ENCODE measurements at regions not wholly inside any gene's neighbourhood (a gene's known extent, or its start where the extent isn't known, plus 50 kb on each side); places are given as distances from the start of the nearest gene placed in this dataset.

GRCh38 chr5:68739752-68740151, 354.1 kb upstream of the SLC30A5 start:
- Histone ChIP-seq H3K27ac (ENCODE audit: insufficient read depth in 1 of 2, low read depth in 1 of 2, low read length in 2 of 2, poor library complexity in 1 of 2, severe bottlenecking in 2 of 2) (no peak overlapping the region), H3K4me1 (ENCODE audit: control extremely low read depth in 1 of 4, control insufficient read depth in 4 of 4, insufficient read depth in 4 of 4, low read length in 3 of 4) (no peaks in the 10 kb centered on the region), H3K4me3 (ENCODE audit: control insufficient read depth in 1 of 7, extremely low read depth in 1 of 7, insufficient read depth in 4 of 7, low read depth in 2 of 7, low read length in 6 of 7) (no peak overlapping the region), H3K36me3 (ENCODE audit: control insufficient read depth in 4 of 4, insufficient read depth in 4 of 4, low read length in 3 of 4) (no peaks in the 10 kb centered on the region), H3K9me3 (ENCODE audit: control extremely low read depth in 1 of 5, control insufficient read depth in 4 of 5, insufficient read depth in 2 of 5, low read depth in 1 of 5, low read length in 4 of 5) (peaks cover 0 to 2% (median 0%) of the 10 kb centered on the region in 5 experiments), H3K27me3 (replicated peaks in 2 of 5; ENCODE audit: control insufficient read depth in 4 of 5, insufficient read depth in 5 of 5, low read length in 4 of 5) (peaks cover 0 to 2% (median 0%) of the 10 kb centered on the region in 5 experiments)
- DNase-seq: no peak
- POLR2A ChIA-PET: no interaction called here
- WGBS (ENCODE audit: insufficient coverage): 100% methylated on average over 2 of the region's 5 CpGs
- CTCF ChIA-PET: no interaction called here

- H3K9me3 ChIP-seq (ENCODE audit: control extremely low read depth in 1 of 5, control insufficient read depth in 4 of 5, insufficient read depth in 2 of 5, low read depth in 1 of 5, low read length in 4 of 5): peaks cover 0 to 2% (median 0%) of the 10 kb centered on the region in 5 experiments
- POLR2A ChIA-PET: no interaction called here
- peaks cover 0 to 2% (median 0%) of the 10 kb centered on the region in 5 experiments for H3K27me3 ChIP-seq (replicated peaks in 2 of 5; ENCODE audit: control insufficient read depth in 4 of 5, insufficient read depth in 5 of 5, low read length in 4 of 5)
- H3K27ac ChIP-seq (ENCODE audit: insufficient read depth in 1 of 2, low read depth in 1 of 2, low read length in 2 of 2, poor library complexity in 1 of 2, severe bottlenecking in 2 of 2): no peak overlapping the region
- CTCF ChIA-PET: no interaction called here
- whole genome bisulfite sequencing (ENCODE audit: insufficient coverage): 100% methylated on average over 4 of the region's 6 CpGs
- H3K36me3 ChIP-seq (ENCODE audit: control insufficient read depth in 4 of 4, insufficient read depth in 4 of 4, low read length in 3 of 4): no peaks in the 10 kb centered on the region
- peak in 1 of 3 donors; percentile 1 for DNase-seq
- no peak overlapping the region for H3K4me3 ChIP-seq (ENCODE audit: control insufficient read depth in 1 of 7, extremely low read depth in 1 of 7, insufficient read depth in 4 of 7, low read depth in 2 of 7, low read length in 6 of 7)
- no peaks in the 10 kb centered on the region for H3K4me1 ChIP-seq (ENCODE audit: control extremely low read depth in 1 of 4, control insufficient read depth in 4 of 4, insufficient read depth in 4 of 4, low read length in 3 of 4)
Measured at GRCh38 chr5:68740226-68740910, 353.4 kb upstream of the SLC30A5 start.

DNA sequence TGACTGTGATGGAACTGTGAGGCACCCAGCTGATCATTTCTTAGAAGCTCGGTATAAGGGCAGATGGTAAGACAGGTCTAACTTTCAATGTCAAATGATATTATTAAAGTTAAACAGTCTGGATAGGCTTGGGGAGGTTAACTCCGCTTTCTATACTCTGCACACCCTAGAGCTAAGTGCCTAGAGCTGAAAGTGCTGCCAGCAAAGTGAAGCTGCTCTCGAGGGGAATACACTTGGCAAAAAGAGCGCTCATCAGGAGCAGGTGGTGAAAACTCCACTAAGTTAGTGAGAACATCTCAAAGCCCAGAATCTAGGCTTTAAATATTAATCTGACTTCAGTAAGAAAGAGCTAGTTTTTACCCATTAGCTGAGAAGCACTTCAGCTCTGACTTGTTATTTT, 349.6 kb upstream of the SLC30A5 start:
- CTCF ChIA-PET: no interaction called here
- POLR2A ChIA-PET: no interaction called here
- H3K27ac ChIP-seq (ENCODE audit: insufficient read depth in 1 of 2, low read depth in 1 of 2, low read length in 2 of 2, poor library complexity in 1 of 2, severe bottlenecking in 2 of 2): no peak overlapping the region
- H3K4me1 ChIP-seq (ENCODE audit: control extremely low read depth in 1 of 4, control insufficient read depth in 4 of 4, insufficient read depth in 4 of 4, low read length in 3 of 4): peaks cover 0 to 2% (median 0%) of the 10 kb centered on the region in 4 experiments
- H3K27me3 ChIP-seq (replicated peaks in 2 of 5; ENCODE audit: control insufficient read depth in 4 of 5, insufficient read depth in 5 of 5, low read length in 4 of 5): no peaks in the 10 kb centered on the region
- DNase-seq: no peak
- 96% methylated on average over 4 of the region's 4 CpGs for WGBS (ENCODE audit: insufficient coverage)
- no peaks in the 10 kb centered on the region for H3K36me3 ChIP-seq (ENCODE audit: control insufficient read depth in 4 of 4, insufficient read depth in 4 of 4, low read length in 3 of 4)
- no peak overlapping the region for H3K4me3 ChIP-seq (ENCODE audit: control insufficient read depth in 1 of 7, extremely low read depth in 1 of 7, insufficient read depth in 4 of 7, low read depth in 2 of 7, low read length in 6 of 7)
- peaks cover 0 to 2% (median 0%) of the 10 kb centered on the region in 5 experiments for H3K9me3 ChIP-seq (ENCODE audit: control extremely low read depth in 1 of 5, control insufficient read depth in 4 of 5, insufficient read depth in 2 of 5, low read depth in 1 of 5, low read length in 4 of 5)

- no peaks in the 10 kb centered on the region for H3K36me3 ChIP-seq (ENCODE audit: control insufficient read depth in 4 of 4, insufficient read depth in 4 of 4, low read length in 3 of 4)
- no peak for DNase-seq
- CTCF ChIA-PET: no interaction called here
- H3K4me1 ChIP-seq (ENCODE audit: control extremely low read depth in 1 of 4, control insufficient read depth in 4 of 4, insufficient read depth in 4 of 4, low read length in 3 of 4): peaks cover 0 to 8% (median 2%) of the 10 kb centered on the region in 4 experiments
- POLR2A ChIA-PET: no interaction called here
- no peak overlapping the region for H3K4me3 ChIP-seq (ENCODE audit: control insufficient read depth in 1 of 7, extremely low read depth in 1 of 7, insufficient read depth in 4 of 7, low read depth in 2 of 7, low read length in 6 of 7)
- H3K27me3 ChIP-seq (replicated peaks in 2 of 5; ENCODE audit: control insufficient read depth in 4 of 5, insufficient read depth in 5 of 5, low read length in 4 of 5): no peaks in the 10 kb centered on the region
- peaks cover 0 to 2% (median 0%) of the 10 kb centered on the region in 5 experiments for H3K9me3 ChIP-seq (ENCODE audit: control extremely low read depth in 1 of 5, control insufficient read depth in 4 of 5, insufficient read depth in 2 of 5, low read depth in 1 of 5, low read length in 4 of 5)
- no peak overlapping the region for H3K27ac ChIP-seq (ENCODE audit: insufficient read depth in 1 of 2, low read depth in 1 of 2, low read length in 2 of 2, poor library complexity in 1 of 2, severe bottlenecking in 2 of 2)
Measured at GRCh38 chr5:68745448-68745847, 348.4 kb upstream of the SLC30A5 start.

DNA sequence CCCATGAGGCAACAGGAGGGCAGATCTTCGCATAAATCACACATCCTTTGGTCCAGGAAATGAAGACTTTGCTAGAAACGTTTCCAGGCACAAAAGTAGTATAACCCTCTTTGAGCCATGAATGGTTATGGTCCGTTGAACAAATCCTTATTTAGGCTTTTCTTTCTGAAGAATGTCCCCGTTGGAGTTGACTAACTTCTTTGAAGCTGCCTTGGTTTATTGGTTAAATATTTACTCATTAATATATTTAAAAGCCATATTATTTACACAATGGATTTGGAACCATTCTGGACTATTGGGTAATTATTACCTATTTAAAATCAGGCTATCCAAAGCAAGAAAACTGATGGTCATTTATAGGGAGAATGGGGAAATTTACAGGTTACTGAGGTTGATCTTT, 347.6 kb upstream of the SLC30A5 start:
- H3K36me3 ChIP-seq (ENCODE audit: control insufficient read depth in 4 of 4, insufficient read depth in 4 of 4, low read length in 3 of 4): no peaks in the 10 kb centered on the region
- H3K4me1 ChIP-seq (ENCODE audit: control extremely low read depth in 1 of 4, control insufficient read depth in 4 of 4, insufficient read depth in 4 of 4, low read length in 3 of 4): peaks cover 0 to 8% (median 2%) of the 10 kb centered on the region in 4 experiments
- H3K27me3 ChIP-seq (replicated peaks in 2 of 5; ENCODE audit: control insufficient read depth in 4 of 5, insufficient read depth in 5 of 5, low read length in 4 of 5): no peaks in the 10 kb centered on the region
- 74% methylated on average over 3 of the region's 4 CpGs for WGBS (ENCODE audit: insufficient coverage)
- DNase-seq: no peak
- CTCF ChIA-PET: no interaction called here
- POLR2A ChIA-PET: no interaction called here
- H3K27ac ChIP-seq (ENCODE audit: insufficient read depth in 1 of 2, low read depth in 1 of 2, low read length in 2 of 2, poor library complexity in 1 of 2, severe bottlenecking in 2 of 2): no peak overlapping the region
- H3K4me3 ChIP-seq (ENCODE audit: control insufficient read depth in 1 of 7, extremely low read depth in 1 of 7, insufficient read depth in 4 of 7, low read depth in 2 of 7, low read length in 6 of 7): no peak overlapping the region
- peaks cover 0 to 2% (median 0%) of the 10 kb centered on the region in 5 experiments for H3K9me3 ChIP-seq (ENCODE audit: control extremely low read depth in 1 of 5, control insufficient read depth in 4 of 5, insufficient read depth in 2 of 5, low read depth in 1 of 5, low read length in 4 of 5)

GRCh38 chr5:68746643-68747420, 347.0 kb upstream of the SLC30A5 start:
- H3K27me3 ChIP-seq (replicated peaks in 2 of 5; ENCODE audit: control insufficient read depth in 4 of 5, insufficient read depth in 5 of 5, low read length in 4 of 5): no peaks in the 10 kb centered on the region
- H3K9me3 ChIP-seq (ENCODE audit: control extremely low read depth in 1 of 5, control insufficient read depth in 4 of 5, insufficient read depth in 2 of 5, low read depth in 1 of 5, low read length in 4 of 5): peaks cover 0 to 2% (median 0%) of the 10 kb centered on the region in 5 experiments
- ChIA-PET POLR2A (no interaction called here), CTCF (no interaction called here)
- H3K27ac ChIP-seq (ENCODE audit: insufficient read depth in 1 of 2, low read depth in 1 of 2, low read length in 2 of 2, poor library complexity in 1 of 2, severe bottlenecking in 2 of 2): no peak overlapping the region
- H3K4me3 ChIP-seq (ENCODE audit: control insufficient read depth in 1 of 7, extremely low read depth in 1 of 7, insufficient read depth in 4 of 7, low read depth in 2 of 7, low read length in 6 of 7): no peak overlapping the region
- no peaks in the 10 kb centered on the region for H3K36me3 ChIP-seq (ENCODE audit: control insufficient read depth in 4 of 4, insufficient read depth in 4 of 4, low read length in 3 of 4)
- peaks cover 0 to 8% (median 2%) of the 10 kb centered on the region in 4 experiments for H3K4me1 ChIP-seq (ENCODE audit: control extremely low read depth in 1 of 4, control insufficient read depth in 4 of 4, insufficient read depth in 4 of 4, low read length in 3 of 4)
- 99% methylated on average over 10 of the region's 14 CpGs for WGBS (ENCODE audit: insufficient coverage)
- DNase-seq: no peak

- Histone ChIP-seq H3K36me3 (ENCODE audit: control insufficient read depth in 4 of 4, insufficient read depth in 4 of 4, low read length in 3 of 4) (no peaks in the 10 kb centered on the region), H3K4me1 (ENCODE audit: control extremely low read depth in 1 of 4, control insufficient read depth in 4 of 4, insufficient read depth in 4 of 4, low read length in 3 of 4) (peaks cover 0 to 8% (median 2%) of the 10 kb centered on the region in 4 experiments), H3K27me3 (replicated peaks in 2 of 5; ENCODE audit: control insufficient read depth in 4 of 5, insufficient read depth in 5 of 5, low read length in 4 of 5) (no peaks in the 10 kb centered on the region), H3K27ac (ENCODE audit: insufficient read depth in 1 of 2, low read depth in 1 of 2, low read length in 2 of 2, poor library complexity in 1 of 2, severe bottlenecking in 2 of 2) (no peak overlapping the region), H3K4me3 (ENCODE audit: control insufficient read depth in 1 of 7, extremely low read depth in 1 of 7, insufficient read depth in 4 of 7, low read depth in 2 of 7, low read length in 6 of 7) (no peak overlapping the region), H3K9me3 (ENCODE audit: control extremely low read depth in 1 of 5, control insufficient read depth in 4 of 5, insufficient read depth in 2 of 5, low read depth in 1 of 5, low read length in 4 of 5) (peaks cover 0 to 2% (median 0%) of the 10 kb centered on the region in 5 experiments)
- 84% methylated on average over 2 of the region's 4 CpGs for WGBS (ENCODE audit: insufficient coverage)
- no peak for DNase-seq
- CTCF ChIA-PET: no interaction called here
- POLR2A ChIA-PET: no interaction called here
Measured at GRCh38 chr5:68747521-68747920, 346.3 kb upstream of the SLC30A5 start.

Data from common myeloid progenitor, CD34-positive (primary cell).